Stomach (tissue), 8 donors: ENCODE measurements at regions not wholly inside any gene's neighbourhood (a gene's known extent, or its start where the extent isn't known, plus 50 kb on each side); places are given as distances from the start of the nearest gene placed in this dataset.
A peak's percentile ranks its signal among the peaks of the same experiment; 100 is the strongest.

Experiments used
- DNase-seq, 2 donors: peaks; one replicate each; pipeline versions ENCODE4 v3.0.0 to v3.0.0-alpha.2; 2013 to 2019
- H3K27ac ChIP-seq, 5 donors: fragments of 200-600 bp in 4 of 5; sonication (generic) in 4 of 5; one replicate each; pipeline ENCODE4 v1.5.1; 2013 to 2019; ENCODE audit warnings: mild to moderate bottlenecking in 1 of 5, moderate library complexity in 1 of 5
- H3K27me3 ChIP-seq, 3 donors: fragments of 200-600 bp; sonication (generic); one replicate each; pipeline ENCODE4 v1.5.1; 2017 to 2019; ENCODE audit warnings: mixed run types in 1 of 3
- H3K36me3 ChIP-seq, 4 donors: fragments of 200-600 bp; sonication (generic); 1 replicate in 3 of 4; 2 replicates in 1 of 4; pipeline ENCODE4 v1.5.1; 2016 to 2019
- H3K4me1 ChIP-seq, 4 donors: fragments of 200-600 bp; sonication (generic); one replicate each; pipeline ENCODE4 v1.5.1; 2016 to 2019
- H3K4me3 ChIP-seq, 4 donors: fragments of 200-600 bp; sonication (generic) in 3 of 4; one replicate each; pipeline ENCODE4 v1.5.1; 2016 to 2019; ENCODE audit warnings: mild to moderate bottlenecking in 1 of 4
- H3K9me3 ChIP-seq, 4 donors: fragments of 200-600 bp; sonication (generic); one replicate each; pipeline ENCODE4 v1.5.1; 2016 to 2019
- EP300 ChIP-seq: sonication (generic); formaldehyde crosslinking; IDR thresholded peaks from one replicate; pipeline ENCODE4 v1.6.1; 2017; ENCODE audit warnings: antibody characterized with exemption
- POLR2A ChIP-seq, 4 donors: fragments of 450-650 bp; IDR thresholded peaks; one replicate each; pipeline ENCODE4 v1.6.1; 2016; ENCODE audit warnings: antibody characterized with exemption in 4 of 4, control low read depth in 2 of 4, mild to moderate bottlenecking in 1 of 4, moderate library complexity in 1 of 4
- POLR2AphosphoS5 ChIP-seq, 3 donors: sonication (generic); formaldehyde crosslinking; IDR thresholded peaks; one replicate each; pipeline ENCODE4 v1.6.1; 2016; ENCODE audit warnings: antibody characterized with exemption in 3 of 3
- WGBS, 5 donors: extraction: QIAGEN DNeasy Blood & Tissue Kit in 3 of 5; methylation state at CpG; one replicate each; pipeline versions ENCODE4 v1.1.5 to v1.1.7; 2013 to 2018; 5-methylcytosine and 5-hydroxymethylcytosine counted together
- intact Hi-C: fragments of 100-400 bp; cut with DNase I; formaldehyde crosslinking; loops from one replicate; pipeline ENCODE4 v1.15.1; 2023; ENCODE audit warnings: low total_unique reads
- TF ChIP-seq, protein P1 (sequence below), 7 experiments: fragments of 450-650 bp in 4 of 7; fragments of 200-600 bp in 3 of 7; sonication (generic) in 3 of 7; IDR thresholded peaks; one replicate each; pipeline ENCODE4 v1.5.1; 2016 to 2019; ENCODE audit warnings: antibody characterized with exemption in 7 of 7, control low read depth in 2 of 7, mild to moderate bottlenecking in 1 of 7
- donor health status: healthy with polysubstance abuse.
- donor health status: Bipolar disorder and iron deficiency.
- donor health status: healthy.

DNA sequence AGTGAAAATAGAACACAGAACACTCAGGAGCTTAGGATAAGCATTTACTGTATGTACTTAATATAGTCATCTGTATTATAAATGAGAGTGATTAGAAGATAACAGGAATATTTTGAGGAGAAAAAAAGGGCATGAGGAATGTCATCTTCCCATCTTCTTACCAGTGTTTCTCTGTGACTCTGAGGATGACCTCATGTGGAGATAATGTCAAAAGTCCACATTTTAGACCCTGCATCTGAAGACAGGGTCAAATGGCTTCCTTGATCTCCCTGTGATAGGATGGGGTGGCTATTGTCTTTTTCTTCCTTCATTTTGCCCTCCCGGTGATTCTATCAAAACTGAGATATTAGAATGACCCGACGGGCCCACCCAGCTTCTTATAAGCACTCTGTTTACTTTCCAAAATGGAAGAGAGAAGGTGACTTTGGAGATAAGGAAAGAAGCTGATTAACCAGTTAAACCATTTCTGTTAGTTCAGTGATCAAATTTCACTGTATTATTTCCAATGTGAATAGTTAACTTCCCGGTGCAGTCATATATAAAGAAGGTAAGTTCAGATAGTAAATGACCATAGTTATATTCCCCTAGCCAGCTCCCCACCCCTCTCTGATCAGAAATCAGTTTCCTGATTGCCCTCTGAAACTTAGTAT lies 115.7 kb upstream of the SALL4 start:
- Histone ChIP-seq H3K9me3 (no peaks in the 10 kb centered on the region), H3K27me3 (no peaks in the 10 kb centered on the region), H3K27ac (no peak overlapping the region), H3K4me1 (peaks cover 0 to 10% (median 0%) of the 10 kb centered on the region in 4 donors), H3K36me3 (no peaks in the 10 kb centered on the region), H3K4me3 (no peak overlapping the region)
- intact Hi-C loops, result no loop called here
- WGBS, 5 donors, result 19 to 45% (median 24%) methylated on average over 4 of the region's 4 CpGs
- peak in 1 of 2 donors; percentile 66 for DNase-seq
- TF ChIP-seq, protein P1, sequence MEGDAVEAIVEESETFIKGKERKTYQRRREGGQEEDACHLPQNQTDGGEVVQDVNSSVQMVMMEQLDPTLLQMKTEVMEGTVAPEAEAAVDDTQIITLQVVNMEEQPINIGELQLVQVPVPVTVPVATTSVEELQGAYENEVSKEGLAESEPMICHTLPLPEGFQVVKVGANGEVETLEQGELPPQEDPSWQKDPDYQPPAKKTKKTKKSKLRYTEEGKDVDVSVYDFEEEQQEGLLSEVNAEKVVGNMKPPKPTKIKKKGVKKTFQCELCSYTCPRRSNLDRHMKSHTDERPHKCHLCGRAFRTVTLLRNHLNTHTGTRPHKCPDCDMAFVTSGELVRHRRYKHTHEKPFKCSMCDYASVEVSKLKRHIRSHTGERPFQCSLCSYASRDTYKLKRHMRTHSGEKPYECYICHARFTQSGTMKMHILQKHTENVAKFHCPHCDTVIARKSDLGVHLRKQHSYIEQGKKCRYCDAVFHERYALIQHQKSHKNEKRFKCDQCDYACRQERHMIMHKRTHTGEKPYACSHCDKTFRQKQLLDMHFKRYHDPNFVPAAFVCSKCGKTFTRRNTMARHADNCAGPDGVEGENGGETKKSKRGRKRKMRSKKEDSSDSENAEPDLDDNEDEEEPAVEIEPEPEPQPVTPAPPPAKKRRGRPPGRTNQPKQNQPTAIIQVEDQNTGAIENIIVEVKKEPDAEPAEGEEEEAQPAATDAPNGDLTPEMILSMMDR (IDR thresholded peaks at IDR 0.05), result no peak
- TF ChIP-seq EP300, result no peak
- no peak for TF ChIP-seq POLR2AphosphoS5 (IDR thresholded peaks at IDR 0.05)
- TF ChIP-seq POLR2A (IDR thresholded peaks at IDR 0.05), result no peak

DNA sequence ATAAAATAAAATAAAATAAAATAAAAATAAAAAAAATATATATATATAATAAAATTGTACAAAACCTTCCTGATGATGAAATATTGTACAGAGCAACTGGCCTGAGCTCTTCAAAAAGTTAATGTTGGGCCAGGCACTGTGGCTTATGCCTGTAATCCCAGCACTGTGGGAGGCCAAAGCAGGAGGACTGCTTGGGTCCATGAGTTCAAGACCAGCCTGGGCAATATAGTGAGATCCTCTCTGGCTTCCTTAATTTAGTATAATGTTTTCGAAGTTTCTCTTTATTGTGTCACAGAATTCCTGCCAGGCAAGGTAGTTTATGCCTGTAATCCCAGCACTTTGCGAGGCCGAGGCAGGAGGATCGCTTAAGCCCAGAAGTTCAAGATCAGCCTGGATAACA lies 113.9 kb upstream of the SALL4 start:
- WGBS, 5 donors, result 90 to 97% (median 94%) methylated on average over 4 of the region's 4 CpGs
- H3K4me3 ChIP-seq, result no peak overlapping the region

DNA sequence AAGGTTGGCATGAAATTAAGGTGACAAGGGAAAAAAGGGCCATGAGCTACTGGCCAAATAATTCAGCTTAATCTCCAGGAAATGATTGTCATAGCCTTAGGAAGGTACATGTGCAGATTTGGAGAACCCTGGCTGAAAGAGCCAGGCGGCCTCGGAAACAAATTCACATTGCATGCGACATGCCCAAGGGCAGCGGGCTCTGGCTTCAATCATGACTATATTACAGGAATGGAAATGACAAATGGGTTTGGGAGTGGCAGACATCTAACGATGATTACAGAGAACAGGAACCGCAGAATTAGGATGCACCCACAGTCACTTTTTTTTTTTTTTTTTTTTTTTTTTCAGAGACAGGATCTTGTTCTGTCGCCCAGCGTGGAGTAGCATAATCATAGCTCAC lies 112.4 kb upstream of the SALL4 start:
- Histone ChIP-seq H3K36me3 (no peaks in the 10 kb centered on the region), H3K27ac (no peak overlapping the region), H3K27me3 (no peaks in the 10 kb centered on the region), H3K4me1 (peaks cover 0 to 14% (median 11%) of the 10 kb centered on the region in 4 donors), H3K9me3 (no peaks in the 10 kb centered on the region), H3K4me3 (no peak overlapping the region)
- intact Hi-C loops, result no loop called here
- DNase-seq, result no peak
- TF ChIP-seq POLR2A (IDR thresholded peaks at IDR 0.05), result no peak
- TF ChIP-seq POLR2AphosphoS5 (IDR thresholded peaks at IDR 0.05), result no peak
- TF ChIP-seq EP300, result no peak
- TF ChIP-seq, protein P1 (IDR thresholded peaks at IDR 0.05), result no peak
- WGBS, 5 donors, result 80 to 94% (median 92%) methylated on average over 8 of the region's 8 CpGs

More for the DNA sequence above, 113.9 kb upstream of the SALL4 start:
- no peak overlapping the region for H3K27ac ChIP-seq
- H3K4me1 ChIP-seq, result peaks cover 0 to 10% (median under 1%) of the 10 kb centered on the region in 4 donors
- DNase-seq, result no peak
- no peaks in the 10 kb centered on the region for H3K27me3 ChIP-seq
- intact Hi-C loops, result no loop called here
- H3K36me3 ChIP-seq, result no peaks in the 10 kb centered on the region
- no peak for TF ChIP-seq POLR2AphosphoS5 (IDR thresholded peaks at IDR 0.05)
- TF ChIP-seq, protein P1 (IDR thresholded peaks at IDR 0.05), result no peak
- no peak for TF ChIP-seq EP300
- TF ChIP-seq POLR2A (IDR thresholded peaks at IDR 0.05), result no peak
- no peaks in the 10 kb centered on the region for H3K9me3 ChIP-seq

DNA sequence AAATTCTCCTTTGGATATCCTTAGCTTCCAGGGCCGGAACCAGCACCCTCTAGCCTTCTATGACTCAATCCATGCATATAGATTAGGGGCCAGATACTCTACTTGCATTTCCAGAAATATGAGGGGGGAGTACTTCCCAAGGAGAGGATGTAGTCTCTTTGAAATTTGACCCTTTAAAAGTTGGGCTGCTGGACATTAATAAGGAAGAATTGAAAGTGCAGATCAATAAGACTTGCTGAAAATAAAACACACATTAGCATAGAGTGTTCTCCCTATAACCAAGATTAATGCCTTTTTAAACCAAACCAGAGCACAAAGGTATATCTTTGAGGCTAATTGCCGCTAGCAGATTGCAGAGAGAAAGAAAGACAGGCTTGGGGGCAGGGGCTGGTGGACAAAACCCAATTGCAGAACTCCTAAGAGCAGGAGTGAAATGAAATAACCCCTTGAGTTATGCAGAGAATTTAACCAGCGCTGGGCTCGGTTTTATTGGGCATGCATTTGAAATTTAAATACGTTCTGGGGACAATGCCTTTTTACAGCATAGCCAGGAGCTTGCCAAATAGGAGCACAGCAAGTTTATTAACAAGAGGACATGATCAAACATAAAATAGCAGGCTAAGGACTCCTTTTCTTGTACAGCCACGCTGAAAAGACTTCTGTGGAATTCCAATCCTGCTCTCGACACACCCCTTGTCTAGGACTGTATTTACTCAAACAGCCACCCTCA lies 108.2 kb upstream of the SALL4 start:
- Histone ChIP-seq H3K36me3 (no peaks in the 10 kb centered on the region), H3K27ac (no peak overlapping the region), H3K4me1 (peaks cover 0 to 14% (median 5%) of the 10 kb centered on the region in 4 donors), H3K9me3 (no peaks in the 10 kb centered on the region), H3K27me3 (no peaks in the 10 kb centered on the region), H3K4me3 (no peak overlapping the region)
- TF ChIP-seq POLR2AphosphoS5 (IDR thresholded peaks at IDR 0.05), result no peak
- TF ChIP-seq, protein P1 (IDR thresholded peaks at IDR 0.05), result no peak
- peak in 1 of 2 donors; percentile 39 for DNase-seq
- intact Hi-C loops, result no loop called here
- 22 to 35% (median 28%) methylated on average over 7 of the region's 7 CpGs for WGBS, 5 donors
